Anterior cingulate cortex (tissue), 58 donors: ENCODE measurements at regions not wholly inside any gene's neighbourhood (a gene's known extent, or its start where the extent isn't known, plus 50 kb on each side); places are given as distances from the start of the nearest gene placed in this dataset.
A peak's percentile ranks its signal among the peaks of the same experiment; 100 is the strongest.

Experiments
- DNase-seq, 58 donors: peaks; one replicate each; lab custom pipeline; 2025; lab: John Stamatoyannopoulos, UW

GRCh38 chr1:4156241-4156973 lies 256.3 kb upstream of the C1orf174 start:
- DNase-seq, result no peak

- DNase-seq, result no peak
Observed at GRCh38 chr1:4160181-4160580, 260.1 kb upstream of the C1orf174 start.

- DNase-seq, result no peak
Observed at GRCh38 chr1:4161366-4162006, 261.4 kb upstream of the C1orf174 start.

- no peak for DNase-seq
Observed at GRCh38 chr1:4164965-4165364, 264.9 kb upstream of the C1orf174 start.

- no peak for DNase-seq
Observed at GRCh38 chr1:4165686-4166300, 265.7 kb upstream of the C1orf174 start.

- no peak for DNase-seq
Observed at GRCh38 chr1:4166713-4167112, 266.6 kb upstream of the C1orf174 start.

- no peak for DNase-seq
Observed at GRCh38 chr1:4169991-4170390, 269.9 kb upstream of the C1orf174 start.

- peak in 29 of 58 donors; percentile 7 to 64 (median 33) for DNase-seq
Observed at GRCh38 chr1:4170548-4171340, 270.7 kb upstream of the C1orf174 start.

- peak in 19 of 58 donors; percentile 7 to 38 (median 19) for DNase-seq
Observed at GRCh38 chr1:4171480-4172450, 271.7 kb upstream of the C1orf174 start.

- DNase-seq, result peak in 16 of 58 donors; percentile 4 to 63 (median 16)
Observed at GRCh38 chr1:4172644-4173599, 272.9 kb upstream of the C1orf174 start.

GRCh38 chr1:4173731-4174130 lies 273.7 kb upstream of the C1orf174 start:
- no peak for DNase-seq

- no peak for DNase-seq
Observed at GRCh38 chr1:4174291-4175200, 274.5 kb upstream of the C1orf174 start.

- no peak for DNase-seq
Observed at GRCh38 chr1:4175566-4176405, 275.7 kb upstream of the C1orf174 start.

GRCh38 chr1:4176841-4177240 lies 276.8 kb upstream of the C1orf174 start:
- no peak for DNase-seq

GRCh38 chr1:4177425-4178150 lies 277.5 kb upstream of the C1orf174 start:
- DNase-seq, result no peak
